ENCODE measurements at regions not wholly inside any gene's neighbourhood (a gene's known extent, or its start where the extent isn't known, plus 50 kb on each side); places are given as distances from the start of the nearest gene placed in this dataset.
A peak's percentile ranks its signal among the peaks of the same experiment; 100 is the strongest.

DNA sequence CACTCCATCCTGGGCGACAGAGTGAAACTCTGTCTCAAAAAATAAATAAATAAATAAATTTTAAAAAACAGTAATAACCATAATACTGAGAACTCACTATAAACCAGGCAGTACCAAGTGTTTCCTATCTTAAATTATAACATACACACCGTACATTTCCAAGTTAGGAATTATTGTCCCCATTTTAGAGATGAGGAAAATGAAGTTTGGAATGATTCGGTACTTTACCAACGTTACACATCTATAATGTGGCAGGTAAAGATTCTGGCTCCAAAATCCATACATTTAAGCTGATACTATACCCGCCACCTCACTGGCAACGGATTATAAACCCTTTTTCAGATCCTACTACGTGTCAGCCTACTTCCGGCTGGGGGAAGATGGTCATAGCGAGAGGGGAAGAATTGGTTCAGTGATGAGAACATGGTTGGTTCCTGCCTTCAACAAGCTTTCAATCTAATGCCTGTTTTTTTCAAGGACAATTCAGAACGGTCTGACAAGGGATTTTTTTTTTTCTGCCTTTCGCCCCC is 105.9 kb upstream of the ATF7IP start:
- H3K36me3 ChIP-seq (ENCODE audit: control insufficient read depth, insufficient read depth, low read length), result no peaks in the 10 kb centered on the region
- no peaks in the 10 kb centered on the region for H3K9me3 ChIP-seq (ENCODE audit: control insufficient read depth, low read length)
- H3K27me3 ChIP-seq (ENCODE audit: control insufficient read depth, insufficient read depth, low read length, poor library complexity, severe bottlenecking), result no peaks in the 10 kb centered on the region
- WGBS, 2 experiments, result 77 to 84% methylated on average over 10 to 11 of the region's 11 CpGs
- no peak overlapping the region for H3K4me3 ChIP-seq (ENCODE audit: insufficient read depth, low read depth, low read length)
- peaks cover 6% of the 10 kb centered on the region for H3K4me1 ChIP-seq (ENCODE audit: control insufficient read depth, insufficient read depth, low read length)
- H3K27ac ChIP-seq (ENCODE audit: insufficient read depth, low read depth, low read length, poor library complexity, severe bottlenecking), result peak overlapping the region; percentile 100

DNA sequence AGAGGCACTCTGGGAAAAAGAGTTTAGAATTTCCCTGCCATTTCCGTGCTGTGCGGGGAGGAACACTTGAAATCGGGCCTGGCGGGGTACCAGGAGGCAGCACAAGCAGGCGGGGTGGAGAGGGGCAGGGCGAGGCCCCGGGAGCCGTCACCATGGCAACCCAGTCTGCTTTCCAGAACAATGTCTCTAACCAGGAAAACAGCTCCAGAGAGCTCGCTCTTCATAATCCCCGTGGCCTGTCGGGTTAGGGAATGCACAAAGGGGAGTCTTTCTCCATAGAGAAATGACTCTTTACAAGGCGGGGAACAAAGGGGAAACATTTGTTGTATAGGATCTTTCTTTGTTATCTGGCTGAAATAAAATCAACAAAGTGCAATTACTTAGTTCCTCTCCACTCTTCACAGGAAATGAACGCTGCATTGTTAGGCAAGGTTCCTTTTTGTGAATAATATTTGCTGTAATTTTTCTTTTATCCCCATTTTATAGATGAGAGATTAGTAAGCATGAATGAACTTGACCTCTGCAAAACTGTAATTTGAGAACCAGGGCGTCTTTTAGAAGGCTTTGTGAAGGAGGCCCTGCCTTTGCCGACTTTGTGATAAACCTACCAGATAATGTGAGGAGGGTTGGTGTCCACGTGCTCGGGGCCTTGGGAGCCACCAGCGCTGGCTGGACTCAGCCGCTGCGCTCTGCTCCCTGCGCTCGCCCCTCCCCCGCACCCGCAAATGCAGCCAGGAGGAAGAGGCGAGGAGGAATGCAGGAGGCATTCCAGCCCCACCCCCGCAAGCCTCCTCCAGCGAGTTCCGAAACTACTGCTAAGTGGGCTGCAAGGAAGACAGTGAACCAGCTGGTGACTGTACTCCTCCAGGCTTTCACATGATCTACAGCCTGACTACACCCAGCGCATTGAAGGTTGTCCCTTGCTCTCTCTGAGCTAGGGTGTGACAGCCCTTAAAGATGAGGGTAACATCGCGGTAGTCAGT is 105.2 kb upstream of the ATF7IP start:
- peaks cover 6% of the 10 kb centered on the region for H3K4me1 ChIP-seq (ENCODE audit: control insufficient read depth, insufficient read depth, low read length)
- H3K27me3 ChIP-seq (ENCODE audit: control insufficient read depth, insufficient read depth, low read length, poor library complexity, severe bottlenecking), result no peaks in the 10 kb centered on the region
- no peaks in the 10 kb centered on the region for H3K36me3 ChIP-seq (ENCODE audit: control insufficient read depth, insufficient read depth, low read length)
- peak overlapping the region; percentile 9 for H3K4me3 ChIP-seq (ENCODE audit: insufficient read depth, low read depth, low read length)
- H3K27ac ChIP-seq (ENCODE audit: insufficient read depth, low read depth, low read length, poor library complexity, severe bottlenecking), result peak overlapping the region; percentile 100
- H3K9me3 ChIP-seq (ENCODE audit: control insufficient read depth, low read length), result no peaks in the 10 kb centered on the region
- WGBS, 2 experiments, result 4% methylated on average over 29 to 31 of the region's 31 CpGs

DNA sequence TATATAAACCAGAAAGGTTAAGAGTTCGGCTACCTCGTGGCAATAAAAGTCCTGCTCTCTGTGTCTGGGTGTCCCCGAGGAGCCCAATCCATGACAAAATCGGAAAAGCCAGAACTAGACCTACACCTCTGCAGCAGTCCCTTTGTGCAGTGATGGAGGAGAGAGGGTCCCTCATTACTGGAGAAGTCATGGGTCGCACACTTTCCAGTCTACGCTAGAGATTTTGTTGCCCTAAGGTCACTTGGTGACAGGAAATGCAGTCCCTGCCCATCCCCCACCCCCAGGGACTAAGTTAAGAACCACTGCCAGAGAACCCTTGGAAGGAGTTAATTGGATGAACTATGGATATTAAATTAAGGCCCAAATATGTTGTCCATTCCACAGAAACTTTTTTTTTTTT is 104.4 kb upstream of the ATF7IP start:
- 74 to 76% methylated on average over 6 of the region's 6 CpGs for WGBS, 2 experiments
- Histone ChIP-seq H3K27ac (ENCODE audit: insufficient read depth, low read depth, low read length, poor library complexity, severe bottlenecking) (peak overlapping the region; percentile 100), H3K27me3 (ENCODE audit: control insufficient read depth, insufficient read depth, low read length, poor library complexity, severe bottlenecking) (no peaks in the 10 kb centered on the region), H3K36me3 (ENCODE audit: control insufficient read depth, insufficient read depth, low read length) (no peaks in the 10 kb centered on the region), H3K4me3 (ENCODE audit: insufficient read depth, low read depth, low read length) (no peak overlapping the region), H3K4me1 (ENCODE audit: control insufficient read depth, insufficient read depth, low read length) (peaks cover 6% of the 10 kb centered on the region), H3K9me3 (ENCODE audit: control insufficient read depth, low read length) (no peaks in the 10 kb centered on the region)

DNA sequence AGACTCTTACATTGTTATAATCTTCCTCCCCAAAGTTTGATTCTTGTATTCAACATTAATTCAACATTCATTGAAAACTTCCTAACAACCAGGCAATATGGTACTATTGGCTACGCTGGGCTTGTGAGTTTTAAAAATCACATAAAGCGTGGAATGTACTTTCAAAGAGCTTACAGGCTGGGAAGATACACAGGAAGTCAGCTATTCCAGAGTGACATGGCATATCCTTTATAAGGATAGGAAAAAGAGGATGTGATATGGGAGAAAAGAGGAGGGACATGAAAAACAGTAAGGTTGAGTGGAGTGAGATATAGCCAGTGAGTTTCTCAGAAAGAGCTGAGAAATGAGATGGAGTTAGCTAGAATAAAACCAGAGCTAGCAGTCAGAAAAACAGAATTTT is 103.6 kb upstream of the ATF7IP start:
- 97 to 98% methylated on average over 2 of the region's 2 CpGs for WGBS, 2 experiments
- Histone ChIP-seq H3K4me1 (ENCODE audit: control insufficient read depth, insufficient read depth, low read length) (peaks cover 6% of the 10 kb centered on the region), H3K27me3 (ENCODE audit: control insufficient read depth, insufficient read depth, low read length, poor library complexity, severe bottlenecking) (no peaks in the 10 kb centered on the region), H3K36me3 (ENCODE audit: control insufficient read depth, insufficient read depth, low read length) (no peaks in the 10 kb centered on the region), H3K9me3 (ENCODE audit: control insufficient read depth, low read length) (no peaks in the 10 kb centered on the region), H3K4me3 (ENCODE audit: insufficient read depth, low read depth, low read length) (no peak overlapping the region), H3K27ac (ENCODE audit: insufficient read depth, low read depth, low read length, poor library complexity, severe bottlenecking) (peak overlapping the region; percentile 44)

DNA sequence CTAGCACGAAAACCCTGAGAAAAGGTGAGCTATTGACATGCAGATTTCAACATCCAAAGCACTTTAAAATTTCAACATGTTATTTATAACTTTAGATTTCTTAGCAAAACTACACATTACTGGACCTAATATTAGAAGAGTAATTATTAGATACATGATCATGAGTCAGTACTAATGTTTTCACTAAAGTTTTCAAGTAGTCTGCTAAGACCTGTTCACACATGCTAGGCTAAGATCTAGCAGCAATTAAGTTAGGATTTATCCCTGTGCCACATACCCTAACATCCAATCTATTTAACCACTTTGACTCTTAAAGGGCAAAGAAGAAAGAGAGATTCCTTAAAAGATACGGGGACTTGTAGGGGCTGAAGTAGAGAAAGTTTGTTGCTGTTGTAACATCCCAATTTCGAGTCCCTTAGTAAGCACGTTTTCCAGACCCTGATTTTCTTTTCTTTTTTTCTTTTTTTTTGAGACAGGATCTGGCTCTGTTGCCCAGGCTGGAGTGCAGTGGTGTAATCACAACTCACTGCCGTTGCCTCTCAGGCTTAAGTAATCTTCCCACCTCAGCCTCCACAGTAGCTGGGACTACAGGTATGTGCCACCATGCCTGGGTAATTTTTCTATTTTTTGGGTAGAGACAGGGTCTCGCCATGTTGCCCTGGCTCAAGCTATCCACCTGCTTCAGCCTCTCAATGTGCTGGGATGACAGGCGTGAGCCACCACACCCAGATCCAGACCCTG is 102.5 kb upstream of the ATF7IP start:
- WGBS, 2 experiments, result 88 to 92% methylated on average over 7 of the region's 7 CpGs
- Histone ChIP-seq H3K36me3 (ENCODE audit: control insufficient read depth, insufficient read depth, low read length) (no peaks in the 10 kb centered on the region), H3K27me3 (ENCODE audit: control insufficient read depth, insufficient read depth, low read length, poor library complexity, severe bottlenecking) (no peaks in the 10 kb centered on the region), H3K4me3 (ENCODE audit: insufficient read depth, low read depth, low read length) (no peak overlapping the region), H3K9me3 (ENCODE audit: control insufficient read depth, low read length) (no peaks in the 10 kb centered on the region), H3K27ac (ENCODE audit: insufficient read depth, low read depth, low read length, poor library complexity, severe bottlenecking) (no peak overlapping the region), H3K4me1 (ENCODE audit: control insufficient read depth, insufficient read depth, low read length) (peaks cover 6% of the 10 kb centered on the region)

DNA sequence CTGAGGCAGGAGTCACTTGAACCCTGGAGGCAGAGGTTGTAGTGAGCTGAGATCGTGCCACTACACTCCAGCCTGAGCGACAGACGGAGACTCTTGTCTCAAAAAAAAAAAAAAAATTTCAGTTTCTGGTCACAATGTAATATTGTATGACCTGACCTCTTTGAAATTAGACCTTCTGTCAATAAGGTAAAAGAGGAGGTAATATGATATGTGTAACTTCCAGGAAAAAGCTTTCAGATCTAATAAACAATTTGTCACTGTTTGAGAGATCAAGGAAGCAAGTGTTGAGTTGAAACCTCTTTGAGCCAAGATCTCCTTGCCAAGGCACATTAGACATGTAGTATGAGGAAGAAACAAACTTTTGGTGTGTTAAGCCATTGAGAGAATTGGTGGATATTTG is 101.7 kb upstream of the ATF7IP start:
- WGBS, 2 experiments, result 88 to 98% methylated on average over 3 of the region's 3 CpGs
- H3K27ac ChIP-seq (ENCODE audit: insufficient read depth, low read depth, low read length, poor library complexity, severe bottlenecking), result no peak overlapping the region

DNA sequence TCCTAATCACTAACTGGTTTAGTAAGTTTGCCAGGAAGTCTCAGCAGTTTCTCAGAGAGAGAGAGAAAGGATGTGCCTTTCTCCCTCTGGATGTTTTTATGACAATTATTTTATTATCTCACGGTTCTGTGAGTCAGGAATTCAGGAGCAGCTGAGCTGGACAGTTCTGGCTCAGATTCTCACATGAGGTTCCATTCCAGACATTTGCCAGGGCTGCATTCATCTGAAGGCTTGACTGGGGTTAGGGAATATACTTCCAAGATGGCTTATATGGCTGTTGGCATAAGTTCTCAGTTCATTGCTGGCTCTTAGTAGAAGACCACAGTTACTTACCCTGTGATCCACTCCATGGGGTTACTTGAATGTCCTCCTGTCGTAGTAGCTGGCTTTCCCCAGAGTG is 101.2 kb upstream of the ATF7IP start:
- Histone ChIP-seq H3K9me3 (ENCODE audit: control insufficient read depth, low read length) (no peaks in the 10 kb centered on the region), H3K4me3 (ENCODE audit: insufficient read depth, low read depth, low read length) (no peak overlapping the region), H3K27me3 (ENCODE audit: control insufficient read depth, insufficient read depth, low read length, poor library complexity, severe bottlenecking) (no peaks in the 10 kb centered on the region), H3K4me1 (ENCODE audit: control insufficient read depth, insufficient read depth, low read length) (peaks cover 6% of the 10 kb centered on the region), H3K36me3 (ENCODE audit: control insufficient read depth, insufficient read depth, low read length) (no peaks in the 10 kb centered on the region), H3K27ac (ENCODE audit: insufficient read depth, low read depth, low read length, poor library complexity, severe bottlenecking) (no peak overlapping the region)
- 98 to 100% methylated on average over 2 of the region's 2 CpGs for WGBS, 2 experiments

More for the DNA sequence above, 101.7 kb upstream of the ATF7IP start:
- Histone ChIP-seq H3K4me3 (ENCODE audit: insufficient read depth, low read depth, low read length) (no peak overlapping the region), H3K4me1 (ENCODE audit: control insufficient read depth, insufficient read depth, low read length) (peaks cover 6% of the 10 kb centered on the region), H3K36me3 (ENCODE audit: control insufficient read depth, insufficient read depth, low read length) (no peaks in the 10 kb centered on the region), H3K27me3 (ENCODE audit: control insufficient read depth, insufficient read depth, low read length, poor library complexity, severe bottlenecking) (no peaks in the 10 kb centered on the region), H3K9me3 (ENCODE audit: control insufficient read depth, low read length) (no peaks in the 10 kb centered on the region)

DNA sequence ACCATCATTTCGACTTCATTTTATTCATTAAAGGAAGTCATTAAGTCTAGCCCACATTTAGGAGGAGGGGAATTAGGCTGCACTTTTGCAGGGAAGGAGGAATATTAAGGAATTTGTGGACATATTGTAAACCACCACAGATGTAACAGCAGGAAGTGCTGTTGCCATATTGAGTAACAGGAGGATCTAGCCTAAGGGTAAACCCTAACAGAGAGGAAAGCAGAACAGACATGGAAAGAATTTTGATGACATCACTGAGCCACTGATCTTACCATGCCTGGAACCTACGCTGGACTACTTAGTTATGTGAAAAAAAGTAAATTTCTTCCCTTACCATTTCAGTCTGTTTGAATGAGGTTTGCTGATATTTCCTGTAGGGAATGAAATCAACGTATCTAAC is 100.7 kb upstream of the ATF7IP start:
- H3K27ac ChIP-seq (ENCODE audit: insufficient read depth, low read depth, low read length, poor library complexity, severe bottlenecking), result no peak overlapping the region
- WGBS, 2 experiments, result 88% methylated on average over 1 to 2 of the region's 3 CpGs

DNA sequence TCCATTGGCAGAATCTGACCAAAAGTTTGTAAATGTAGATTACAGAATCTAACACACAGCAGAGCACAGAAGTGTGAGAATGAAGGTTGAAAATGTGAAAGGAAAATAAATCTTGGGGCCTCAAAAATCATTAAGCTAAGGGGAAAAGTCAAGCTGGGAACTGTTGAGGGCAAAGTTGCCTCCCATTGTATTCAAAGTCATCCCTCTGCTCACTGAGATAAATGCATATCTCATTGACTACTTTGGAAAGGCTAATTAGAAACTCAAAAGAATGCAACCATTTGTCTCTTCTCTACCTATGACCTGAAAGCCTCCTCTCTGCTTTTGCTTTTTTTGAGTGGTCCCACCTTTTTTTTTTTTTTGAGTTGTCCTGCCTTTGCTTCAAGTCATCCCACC is 97.4 kb upstream of the ATF7IP start:
- Histone ChIP-seq H3K4me1 (ENCODE audit: control insufficient read depth, insufficient read depth, low read length) (no peaks in the 10 kb centered on the region), H3K36me3 (ENCODE audit: control insufficient read depth, insufficient read depth, low read length) (no peaks in the 10 kb centered on the region), H3K9me3 (ENCODE audit: control insufficient read depth, low read length) (no peaks in the 10 kb centered on the region), H3K4me3 (ENCODE audit: insufficient read depth, low read depth, low read length) (no peak overlapping the region), H3K27ac (ENCODE audit: insufficient read depth, low read depth, low read length, poor library complexity, severe bottlenecking) (no peak overlapping the region), H3K27me3 (ENCODE audit: control insufficient read depth, insufficient read depth, low read length, poor library complexity, severe bottlenecking) (no peaks in the 10 kb centered on the region)

More for the DNA sequence above, 100.7 kb upstream of the ATF7IP start:
- Histone ChIP-seq H3K36me3 (ENCODE audit: control insufficient read depth, insufficient read depth, low read length) (no peaks in the 10 kb centered on the region), H3K9me3 (ENCODE audit: control insufficient read depth, low read length) (no peaks in the 10 kb centered on the region), H3K4me1 (ENCODE audit: control insufficient read depth, insufficient read depth, low read length) (peaks cover 6% of the 10 kb centered on the region), H3K27me3 (ENCODE audit: control insufficient read depth, insufficient read depth, low read length, poor library complexity, severe bottlenecking) (no peaks in the 10 kb centered on the region), H3K4me3 (ENCODE audit: insufficient read depth, low read depth, low read length) (no peak overlapping the region)

DNA sequence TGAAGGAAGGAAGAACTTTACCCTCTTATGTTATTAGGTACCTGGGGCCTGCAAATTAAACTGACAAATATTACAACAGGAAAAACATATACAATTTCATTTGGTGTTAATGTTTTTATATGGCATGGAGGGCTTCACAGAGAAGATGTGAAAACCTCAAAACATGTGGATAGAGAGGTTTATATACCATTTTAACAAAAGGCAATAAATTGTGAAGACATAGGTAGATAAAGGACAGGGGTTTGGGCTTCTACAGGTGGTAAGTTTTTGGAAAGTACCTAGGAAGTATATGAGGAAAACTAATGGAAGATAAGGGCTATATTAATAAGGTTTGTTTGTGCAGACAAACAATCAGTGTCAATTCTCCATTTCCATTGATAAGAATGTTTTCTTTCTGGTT is 95.1 kb upstream of the ATF7IP start:
- Histone ChIP-seq H3K4me3 (ENCODE audit: insufficient read depth, low read depth, low read length) (no peak overlapping the region), H3K9me3 (ENCODE audit: control insufficient read depth, low read length) (no peaks in the 10 kb centered on the region), H3K27me3 (ENCODE audit: control insufficient read depth, insufficient read depth, low read length, poor library complexity, severe bottlenecking) (no peaks in the 10 kb centered on the region)

More for the DNA sequence above, 95.1 kb upstream of the ATF7IP start:
- no peaks in the 10 kb centered on the region for H3K36me3 ChIP-seq (ENCODE audit: control insufficient read depth, insufficient read depth, low read length)
- no peaks in the 10 kb centered on the region for H3K4me1 ChIP-seq (ENCODE audit: control insufficient read depth, insufficient read depth, low read length)
- no peak overlapping the region for H3K27ac ChIP-seq (ENCODE audit: insufficient read depth, low read depth, low read length, poor library complexity, severe bottlenecking)
